PC-3 (cell line): ENCODE measurements at regions not wholly inside any gene's neighbourhood (a gene's known extent, or its start where the extent isn't known, plus 50 kb on each side); places are given as distances from the start of the nearest gene placed in this dataset.

Source experiments
- EZH2 ChIP-seq: fragments of 300-600 bp; sonication (generic); IDR thresholded peaks from one replicate; pipeline ENCODE4 v1.6.1; 2017; ENCODE audit warnings: antibody characterized with exemption, mild to moderate bottlenecking, low read length; ENCODE audit not compliant: unreplicated experiment
- TF ChIP-seq, protein P1 (sequence below): fragments of 300-600 bp; sonication (generic); conservative IDR thresholded peaks from 2 replicates; pipeline ENCODE4 v1.5.1; 2017; ENCODE audit warnings: antibody characterized with exemption, low read depth, mild to moderate bottlenecking, low read length

DNA sequence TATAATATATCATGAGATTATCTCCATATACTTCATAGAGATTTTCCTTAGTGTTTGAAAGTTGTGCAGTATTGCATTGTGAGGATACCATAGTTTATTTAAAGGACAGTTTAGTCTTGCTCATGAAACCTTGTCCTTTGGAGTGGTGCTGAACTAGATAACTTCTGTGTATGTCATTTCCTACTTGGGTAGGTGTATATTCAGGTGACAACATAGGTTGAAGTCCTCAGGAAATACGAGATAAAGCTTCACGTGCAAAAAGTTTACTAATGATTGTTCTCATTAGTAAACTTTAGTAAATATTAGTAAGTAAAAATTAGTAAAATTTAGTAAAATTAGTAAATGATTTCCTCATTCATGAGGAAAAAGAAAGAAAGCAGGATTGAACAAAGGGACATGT, 521.3 kb upstream of the LRRC4C start:
- TF ChIP-seq, protein P1, sequence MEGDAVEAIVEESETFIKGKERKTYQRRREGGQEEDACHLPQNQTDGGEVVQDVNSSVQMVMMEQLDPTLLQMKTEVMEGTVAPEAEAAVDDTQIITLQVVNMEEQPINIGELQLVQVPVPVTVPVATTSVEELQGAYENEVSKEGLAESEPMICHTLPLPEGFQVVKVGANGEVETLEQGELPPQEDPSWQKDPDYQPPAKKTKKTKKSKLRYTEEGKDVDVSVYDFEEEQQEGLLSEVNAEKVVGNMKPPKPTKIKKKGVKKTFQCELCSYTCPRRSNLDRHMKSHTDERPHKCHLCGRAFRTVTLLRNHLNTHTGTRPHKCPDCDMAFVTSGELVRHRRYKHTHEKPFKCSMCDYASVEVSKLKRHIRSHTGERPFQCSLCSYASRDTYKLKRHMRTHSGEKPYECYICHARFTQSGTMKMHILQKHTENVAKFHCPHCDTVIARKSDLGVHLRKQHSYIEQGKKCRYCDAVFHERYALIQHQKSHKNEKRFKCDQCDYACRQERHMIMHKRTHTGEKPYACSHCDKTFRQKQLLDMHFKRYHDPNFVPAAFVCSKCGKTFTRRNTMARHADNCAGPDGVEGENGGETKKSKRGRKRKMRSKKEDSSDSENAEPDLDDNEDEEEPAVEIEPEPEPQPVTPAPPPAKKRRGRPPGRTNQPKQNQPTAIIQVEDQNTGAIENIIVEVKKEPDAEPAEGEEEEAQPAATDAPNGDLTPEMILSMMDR = no peak
- no peak for TF ChIP-seq EZH2
